Panc1 (cell line): ENCODE measurements at regions not wholly inside any gene's neighbourhood (a gene's known extent, or its start where the extent isn't known, plus 50 kb on each side); places are given as distances from the start of the nearest gene placed in this dataset.

Experiments used
- ATAC-seq: fragments of 200-7000 bp; cut with Tn5 transposase; 2 replicates; pipeline ENCODE4 v1.9.1; 2020; ENCODE audit warnings: mild to moderate bottlenecking, moderate library complexity
- BruUV-seq: library from RNA; stranded (reverse); fragments of 400-500 nt; replicated peaks from 2 replicates; lab custom pipeline; 2021; lab: Mats Ljungman, UMichigan
- CTCF ChIA-PET: fragments of 300-600 bp; sonication (Branson Sonifier 250); formaldehyde crosslinking; loops from one replicate; lab custom pipeline; 2022; ENCODE audit warnings: antibody characterized with exemption; lab: Charles Lee
- POLR2A ChIA-PET: fragments of 300-600 bp; sonication (Branson Sonifier 250); formaldehyde crosslinking; loops from one replicate; lab custom pipeline; 2022; ENCODE audit warnings: antibody characterized with exemption; lab: Charles Lee
- DNase-seq: peaks from one replicate; pipeline ENCODE4 v3.0.0-alpha.2; 2010; ENCODE audit warnings: low read depth, low spot score
- H3K27ac ChIP-seq: 2 replicates; pipeline ENCODE4 v1.5.1; 2011; ENCODE audit warnings: mild to moderate bottlenecking, low read length, inconsistent platforms
- H3K27me3 ChIP-seq: fragments of 200-500 bp; sonication (Bioruptor generic); 2 replicates; pipeline ENCODE4 v1.6.0; 2014; ENCODE audit warnings: low read length, inconsistent platforms; ENCODE audit not compliant: control insufficient read depth, insufficient read depth
- H3K36me3 ChIP-seq: fragments of 200-500 bp; sonication (Bioruptor generic); 2 replicates; pipeline ENCODE4 v1.5.1; 2014; ENCODE audit warnings: inconsistent platforms, mild to moderate bottlenecking, low read length, moderate library complexity; ENCODE audit not compliant: control insufficient read depth, insufficient read depth
- H3K4me1 ChIP-seq: 2 replicates; pipeline ENCODE4 v1.5.1; 2011; ENCODE audit warnings: inconsistent platforms, mild to moderate bottlenecking, low read length, moderate library complexity; ENCODE audit not compliant: control insufficient read depth, insufficient read depth
- H3K4me3 ChIP-seq, 2 experiments: 2 replicates each; pipeline ENCODE4 v1.5.1; 2011 to 2012; ENCODE audit warnings: low read depth in 2 of 2, low read length in 2 of 2, mild to moderate bottlenecking in 2 of 2, inconsistent platforms in 1 of 2, moderate library complexity in 1 of 2
- H3K9me3 ChIP-seq: fragments of 200-500 bp; sonication (Bioruptor generic); 2 replicates; pipeline ENCODE4 v1.5.1; 2014; ENCODE audit warnings: low read depth, mild to moderate bottlenecking, inconsistent platforms, low read length, moderate library complexity; ENCODE audit not compliant: control insufficient read depth, insufficient read depth
- CTCF ChIP-seq: fragments of 450-650 bp; IDR thresholded peaks from 2 replicates; pipeline ENCODE4 v1.5.1; 2017; ENCODE audit warnings: mild to moderate bottlenecking
- POLR2AphosphoS5 ChIP-seq: IDR thresholded peaks from 2 replicates; pipeline ENCODE4 v1.6.1; 2012; ENCODE audit warnings: mild to moderate bottlenecking, low read depth, low read length, moderate library complexity
- REST ChIP-seq, 2 experiments: IDR thresholded peaks; 2 replicates each; pipeline ENCODE4 v1.6.1; 2011 to 2012; ENCODE audit warnings: low read depth in 2 of 2, control low read depth in 1 of 2, low read length in 1 of 2, mild to moderate bottlenecking in 1 of 2, moderate library complexity in 1 of 2; ENCODE audit not compliant: insufficient read depth in 1 of 2
- SIN3A ChIP-seq: IDR thresholded peaks from 2 replicates; pipeline ENCODE4 v1.6.1; 2012; ENCODE audit warnings: low read depth, mild to moderate bottlenecking, low read length, moderate library complexity, borderline replicate concordance; ENCODE audit not compliant: insufficient read depth
- TCF7L2 ChIP-seq: IDR thresholded peaks from 2 replicates; pipeline ENCODE4 v1.6.1; 2011; ENCODE audit warnings: mild to moderate bottlenecking, low read depth, low read length, inconsistent platforms
- in situ Hi-C: cut with HindIII; loops from 2 replicates; pipeline ENCODE4 v1.10.0; 2016; ENCODE audit warnings: low sequenced_read_pairs, low pct_unique_long_range_greater_than_20kb
- intact Hi-C: fragments of 100-400 bp; cut with micrococcal nuclease; formaldehyde crosslinking; loops from one replicate; pipeline ENCODE4 v1.10.0; 2022; ENCODE audit not compliant: unreplicated experiment

- BruUV-seq = no TSS peak
- in situ Hi-C loops = no loop called here
- intact Hi-C loops = no loop called here
- Histone ChIP-seq H3K9me3 (no peaks in the 10 kb centered on the region), H3K27ac (no peak overlapping the region), H3K4me1 (no peaks in the 10 kb centered on the region), H3K27me3 (no peaks in the 10 kb centered on the region), H3K4me3 (no peak overlapping the region), H3K36me3 (no peaks in the 10 kb centered on the region)
- TF ChIP-seq POLR2AphosphoS5 = no peak
- TF ChIP-seq TCF7L2 = no peak
- no peak for TF ChIP-seq SIN3A
- TF ChIP-seq REST (IDR thresholded peaks at IDR 0.05; ENCODE audit: insufficient read depth in 1 of 2, low read depth in 2 of 2, low read length in 1 of 2) = no peak
- no peak for TF ChIP-seq CTCF
- ChIA-PET POLR2A (no interaction called here), CTCF (no interaction called here)
- DNase-seq (no peak), ATAC-seq (no peak)
Observed at GRCh38 chr4:55757356-55757952, 62.1 kb upstream of the EXOC1L start.

GRCh38 chr4:55758066-55758465 is 61.5 kb upstream of the EXOC1L start:
- POLR2A ChIA-PET = no interaction called here
- CTCF ChIA-PET = no interaction called here
- in situ Hi-C loops = no loop called here
- ATAC-seq = no peak
- Histone ChIP-seq H3K9me3 (no peaks in the 10 kb centered on the region), H3K27ac (no peak overlapping the region), H3K4me1 (no peaks in the 10 kb centered on the region), H3K27me3 (no peaks in the 10 kb centered on the region), H3K4me3 (no peak overlapping the region), H3K36me3 (no peaks in the 10 kb centered on the region)
- no peak for DNase-seq
- intact Hi-C loops = no loop called here
- TF ChIP-seq SIN3A (no peak), POLR2AphosphoS5 (no peak), TCF7L2 (no peak), CTCF (no peak)
- BruUV-seq = no TSS peak
